Astrocyte of the cerebellum (primary cell): ENCODE measurements at regions not wholly inside any gene's neighbourhood (a gene's known extent, or its start where the extent isn't known, plus 50 kb on each side); places are given as distances from the start of the nearest gene placed in this dataset.
"Not testable (repeated sequence)": the region's sequence is repeated elsewhere in the genome, so short reads cannot be mapped to it uniquely, and the experiment has no call there.

ENCODE experiments used
- DNase-seq: peaks from one replicate; pipeline ENCODE4 v3.0.0-alpha.2; 2011; ENCODE audit warnings: low read depth
- H3K4me3 ChIP-seq: 2 replicates; pipeline ENCODE4 v1.5.1; 2011; ENCODE audit warnings: mild to moderate bottlenecking, low read depth, low read length, moderate library complexity
- CTCF ChIP-seq: IDR thresholded peaks from 2 replicates; pipeline ENCODE4 v1.5.1; 2012; ENCODE audit warnings: low read length, low read depth, moderate library complexity, mild to moderate bottlenecking; ENCODE audit errors: missing control alignments
- in situ Hi-C: cut with HindIII; loops from 2 replicates; pipeline ENCODE4 v1.10.0; 2017; ENCODE audit warnings: low sequenced_read_pairs

- TF ChIP-seq CTCF = no peak
- DNase-seq = no peak
- no peak overlapping the region for H3K4me3 ChIP-seq
- in situ Hi-C loops = no loop called here
Measured at GRCh38 chr10:65176994-65177393, 1655.8 kb downstream of the REEP3 start.

- in situ Hi-C loops = no loop called here
- H3K4me3 ChIP-seq = no peak overlapping the region
- TF ChIP-seq CTCF = no peak
- DNase-seq = no peak
Measured at GRCh38 chr10:65183236-65183635, 1662.0 kb downstream of the REEP3 start.

DNA sequence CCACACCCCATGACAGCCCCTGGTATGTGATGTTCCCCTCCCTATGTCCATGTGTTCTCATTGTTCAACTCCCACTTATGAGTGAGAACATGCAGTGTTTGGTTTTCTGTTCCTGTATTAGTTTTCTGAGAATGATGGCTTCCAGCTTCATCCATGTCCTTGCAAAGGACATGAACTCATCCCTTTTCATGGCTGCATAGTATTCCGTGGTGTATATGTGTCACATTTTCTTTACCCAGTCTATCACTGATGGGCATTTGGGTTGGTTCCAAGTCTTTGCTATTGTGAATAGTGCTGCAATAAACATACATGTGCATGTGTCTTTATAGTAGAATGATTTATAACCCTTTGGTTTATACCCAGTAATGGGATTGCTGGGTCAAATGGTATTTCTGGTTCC lies 1665.5 kb downstream of the REEP3 start:
- in situ Hi-C loops, H3K4me3 ChIP-seq, DNase-seq: not testable (repeated sequence)

DNA sequence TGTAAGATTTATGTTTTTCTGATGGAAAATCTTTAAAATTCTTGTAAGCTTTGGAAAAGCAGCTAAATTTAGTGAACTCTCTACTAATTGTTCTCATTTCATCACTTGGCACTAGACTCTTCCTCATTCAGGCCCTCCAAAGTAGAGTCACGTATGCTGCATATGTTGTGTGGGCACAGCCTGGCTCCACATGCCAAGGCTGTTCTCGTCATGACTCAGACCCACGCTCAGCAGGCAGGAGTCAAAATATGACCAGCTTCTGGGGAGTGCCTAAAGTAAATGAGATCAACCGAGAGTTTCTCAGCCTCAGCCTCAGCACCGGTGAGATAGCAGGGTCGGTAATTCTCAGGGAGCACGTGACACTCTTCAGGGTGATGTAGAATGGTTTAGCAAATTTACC lies 1672.9 kb downstream of the REEP3 start:
- no peak for TF ChIP-seq CTCF
- no peak overlapping the region for H3K4me3 ChIP-seq
- peak; percentile 31 for DNase-seq
- in situ Hi-C loops = no loop called here

GRCh38 chr10:65194555-65194954 lies 1673.4 kb downstream of the REEP3 start:
- no peak overlapping the region for H3K4me3 ChIP-seq
- no peak for TF ChIP-seq CTCF
- DNase-seq = peak; percentile 19
- in situ Hi-C loops = no loop called here

GRCh38 chr10:65196111-65196510 lies 1674.9 kb downstream of the REEP3 start:
- DNase-seq = no peak
- TF ChIP-seq CTCF = no peak
- H3K4me3 ChIP-seq = no peak overlapping the region
- in situ Hi-C loops = no loop called here

GRCh38 chr10:65197935-65198334 lies 1676.7 kb downstream of the REEP3 start:
- in situ Hi-C loops = no loop called here
- TF ChIP-seq CTCF = no peak
- no peak overlapping the region for H3K4me3 ChIP-seq
- no peak for DNase-seq
